ENCODE measurements at regions not wholly inside any gene's neighbourhood (a gene's known extent, or its start where the extent isn't known, plus 50 kb on each side); places are given as distances from the start of the nearest gene placed in this dataset.

GRCh38 chr10:111784436-111784835 lies 399.1 kb downstream of the GPAM start:
- Histone ChIP-seq H3K27me3 (ENCODE audit: control insufficient read depth in 2 of 2, insufficient read depth in 2 of 2, low read length in 2 of 2) (no peaks in the 10 kb centered on the region), H3K4me1 (ENCODE audit: control insufficient read depth in 2 of 2, insufficient read depth in 2 of 2, low read length in 2 of 2) (no peaks in the 10 kb centered on the region), H3K4me3 (ENCODE audit: low read length in 2 of 2) (no peak overlapping the region)

GRCh38 chr10:111784946-111785465 lies 398.6 kb downstream of the GPAM start:
- Histone ChIP-seq H3K4me3 (ENCODE audit: low read length in 2 of 2) (no peak overlapping the region), H3K27me3 (ENCODE audit: control insufficient read depth in 2 of 2, insufficient read depth in 2 of 2, low read length in 2 of 2) (no peaks in the 10 kb centered on the region), H3K9me3 (ENCODE audit: control insufficient read depth in 2 of 2, low read length in 2 of 2) (no peaks in the 10 kb centered on the region), H3K27ac (ENCODE audit: low read depth in 2 of 2, low read length in 2 of 2) (no peak overlapping the region), H3K36me3 (ENCODE audit: control insufficient read depth in 2 of 2, insufficient read depth in 2 of 2, low read length in 2 of 2) (no peaks in the 10 kb centered on the region), H3K9ac (ENCODE audit: low read depth in 1 of 2, low read length in 2 of 2) (no peak overlapping the region), H3K4me1 (ENCODE audit: control insufficient read depth in 2 of 2, insufficient read depth in 2 of 2, low read length in 2 of 2) (no peaks in the 10 kb centered on the region)

More at GRCh38 chr10:111784436-111784835, 399.1 kb downstream of the GPAM start:
- Histone ChIP-seq H3K36me3 (ENCODE audit: control insufficient read depth in 2 of 2, insufficient read depth in 2 of 2, low read length in 2 of 2) (no peaks in the 10 kb centered on the region), H3K9ac (ENCODE audit: low read depth in 1 of 2, low read length in 2 of 2) (no peak overlapping the region), H3K9me3 (ENCODE audit: control insufficient read depth in 2 of 2, low read length in 2 of 2) (no peaks in the 10 kb centered on the region), H3K27ac (ENCODE audit: low read depth in 2 of 2, low read length in 2 of 2) (no peak overlapping the region)

DNA sequence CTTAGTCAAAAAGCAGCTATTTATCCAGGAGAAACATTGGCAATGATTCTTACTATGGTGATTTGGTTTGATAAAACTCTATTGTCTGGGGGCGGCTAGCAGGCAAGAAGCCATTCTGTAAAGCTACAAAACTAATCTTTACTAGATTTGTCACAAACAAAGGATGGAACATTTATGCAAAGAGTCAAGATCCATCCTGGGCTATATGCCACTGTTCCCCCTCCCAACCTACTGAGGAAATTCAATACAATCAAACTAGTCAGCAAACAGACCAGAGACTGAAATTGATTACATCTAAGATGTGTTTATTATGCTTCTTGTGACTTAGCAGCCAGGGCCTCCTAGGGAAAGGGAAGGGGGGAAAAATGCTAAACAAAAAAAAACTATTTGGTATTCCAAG lies 397.6 kb downstream of the GPAM start:
- Histone ChIP-seq H3K27ac (ENCODE audit: low read depth in 2 of 2, low read length in 2 of 2) (no peak overlapping the region), H3K9me3 (ENCODE audit: control insufficient read depth in 2 of 2, low read length in 2 of 2) (no peaks in the 10 kb centered on the region), H3K9ac (ENCODE audit: low read depth in 1 of 2, low read length in 2 of 2) (no peak overlapping the region), H3K36me3 (ENCODE audit: control insufficient read depth in 2 of 2, insufficient read depth in 2 of 2, low read length in 2 of 2) (no peaks in the 10 kb centered on the region), H3K4me3 (ENCODE audit: low read length in 2 of 2) (no peak overlapping the region), H3K27me3 (ENCODE audit: control insufficient read depth in 2 of 2, insufficient read depth in 2 of 2, low read length in 2 of 2) (no peaks in the 10 kb centered on the region), H3K4me1 (ENCODE audit: control insufficient read depth in 2 of 2, insufficient read depth in 2 of 2, low read length in 2 of 2) (no peaks in the 10 kb centered on the region)

DNA sequence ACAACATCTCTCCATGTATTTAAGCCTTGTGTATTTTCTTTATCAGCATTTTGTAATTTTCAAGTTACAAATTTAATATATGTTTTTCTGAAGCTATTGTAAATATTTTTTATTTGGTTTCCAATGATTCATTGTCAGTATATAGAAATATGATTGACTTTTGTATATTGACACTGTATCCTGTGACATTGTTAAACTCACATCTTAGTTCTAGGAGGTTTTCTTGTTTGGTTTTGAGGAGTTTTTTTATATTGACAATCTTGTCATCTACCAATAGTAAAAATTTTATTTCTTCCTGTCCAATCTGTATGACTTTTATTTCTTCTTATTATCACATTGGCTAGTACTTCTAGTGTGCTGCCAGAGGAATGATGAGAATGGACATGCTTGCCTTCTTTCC lies 393.7 kb downstream of the GPAM start:
- no peaks in the 10 kb centered on the region for H3K27me3 ChIP-seq (ENCODE audit: control insufficient read depth in 2 of 2, insufficient read depth in 2 of 2, low read length in 2 of 2)
- no peaks in the 10 kb centered on the region for H3K4me1 ChIP-seq (ENCODE audit: control insufficient read depth in 2 of 2, insufficient read depth in 2 of 2, low read length in 2 of 2)
- no peak overlapping the region for H3K27ac ChIP-seq (ENCODE audit: low read depth in 2 of 2, low read length in 2 of 2)
- no peak overlapping the region for H3K4me3 ChIP-seq (ENCODE audit: low read length in 2 of 2)
- no peak overlapping the region for H3K9ac ChIP-seq (ENCODE audit: low read depth in 1 of 2, low read length in 2 of 2)
- no peaks in the 10 kb centered on the region for H3K9me3 ChIP-seq (ENCODE audit: control insufficient read depth in 2 of 2, low read length in 2 of 2)
- no peaks in the 10 kb centered on the region for H3K36me3 ChIP-seq (ENCODE audit: control insufficient read depth in 2 of 2, insufficient read depth in 2 of 2, low read length in 2 of 2)

- Histone ChIP-seq H3K4me1 (ENCODE audit: control insufficient read depth in 2 of 2, insufficient read depth in 2 of 2, low read length in 2 of 2) (no peaks in the 10 kb centered on the region), H3K27me3 (ENCODE audit: control insufficient read depth in 2 of 2, insufficient read depth in 2 of 2, low read length in 2 of 2) (no peaks in the 10 kb centered on the region), H3K36me3 (ENCODE audit: control insufficient read depth in 2 of 2, insufficient read depth in 2 of 2, low read length in 2 of 2) (no peaks in the 10 kb centered on the region), H3K27ac (ENCODE audit: low read depth in 2 of 2, low read length in 2 of 2) (no peak overlapping the region), H3K9ac (ENCODE audit: low read depth in 1 of 2, low read length in 2 of 2) (no peak overlapping the region), H3K9me3 (ENCODE audit: control insufficient read depth in 2 of 2, low read length in 2 of 2) (no peaks in the 10 kb centered on the region), H3K4me3 (ENCODE audit: low read length in 2 of 2) (no peak overlapping the region)
These were observed 381.7 kb downstream of the GPAM start for GRCh38 chr10:111801841-111802240.

GRCh38 chr10:111804781-111805180 lies 378.8 kb downstream of the GPAM start:
- H3K36me3 ChIP-seq (ENCODE audit: control insufficient read depth in 2 of 2, insufficient read depth in 2 of 2, low read length in 2 of 2), result no peaks in the 10 kb centered on the region
- H3K27me3 ChIP-seq (ENCODE audit: control insufficient read depth in 2 of 2, insufficient read depth in 2 of 2, low read length in 2 of 2), result no peaks in the 10 kb centered on the region
- no peak overlapping the region for H3K27ac ChIP-seq (ENCODE audit: low read depth in 2 of 2, low read length in 2 of 2)
- H3K4me3 ChIP-seq (ENCODE audit: low read length in 2 of 2), result no peak overlapping the region
- no peak overlapping the region for H3K9ac ChIP-seq (ENCODE audit: low read depth in 1 of 2, low read length in 2 of 2)
- no peaks in the 10 kb centered on the region for H3K4me1 ChIP-seq (ENCODE audit: control insufficient read depth in 2 of 2, insufficient read depth in 2 of 2, low read length in 2 of 2)
- no peaks in the 10 kb centered on the region for H3K9me3 ChIP-seq (ENCODE audit: control insufficient read depth in 2 of 2, low read length in 2 of 2)

GRCh38 chr10:111811517-111811916 lies 372.0 kb downstream of the GPAM start:
- Histone ChIP-seq H3K9ac (ENCODE audit: low read depth in 1 of 2, low read length in 2 of 2) (no peak overlapping the region), H3K4me1 (ENCODE audit: control insufficient read depth in 2 of 2, insufficient read depth in 2 of 2, low read length in 2 of 2) (no peaks in the 10 kb centered on the region), H3K36me3 (ENCODE audit: control insufficient read depth in 2 of 2, insufficient read depth in 2 of 2, low read length in 2 of 2) (no peaks in the 10 kb centered on the region), H3K27me3 (ENCODE audit: control insufficient read depth in 2 of 2, insufficient read depth in 2 of 2, low read length in 2 of 2) (no peaks in the 10 kb centered on the region), H3K9me3 (ENCODE audit: control insufficient read depth in 2 of 2, low read length in 2 of 2) (no peaks in the 10 kb centered on the region), H3K27ac (ENCODE audit: low read depth in 2 of 2, low read length in 2 of 2) (no peak overlapping the region), H3K4me3 (ENCODE audit: low read length in 2 of 2) (no peak overlapping the region)

GRCh38 chr10:111820471-111820870 lies 363.1 kb downstream of the GPAM start:
- Histone ChIP-seq H3K9ac (ENCODE audit: low read depth in 1 of 2, low read length in 2 of 2) (no peak overlapping the region), H3K27me3 (ENCODE audit: control insufficient read depth in 2 of 2, insufficient read depth in 2 of 2, low read length in 2 of 2) (no peaks in the 10 kb centered on the region), H3K4me1 (ENCODE audit: control insufficient read depth in 2 of 2, insufficient read depth in 2 of 2, low read length in 2 of 2) (no peaks in the 10 kb centered on the region), H3K9me3 (ENCODE audit: control insufficient read depth in 2 of 2, low read length in 2 of 2) (no peaks in the 10 kb centered on the region), H3K36me3 (ENCODE audit: control insufficient read depth in 2 of 2, insufficient read depth in 2 of 2, low read length in 2 of 2) (no peaks in the 10 kb centered on the region), H3K4me3 (ENCODE audit: low read length in 2 of 2) (no peak overlapping the region), H3K27ac (ENCODE audit: low read depth in 2 of 2, low read length in 2 of 2) (no peak overlapping the region)

- Histone ChIP-seq H3K4me3 (ENCODE audit: low read length in 2 of 2) (no peak overlapping the region), H3K4me1 (ENCODE audit: control insufficient read depth in 2 of 2, insufficient read depth in 2 of 2, low read length in 2 of 2) (no peaks in the 10 kb centered on the region), H3K36me3 (ENCODE audit: control insufficient read depth in 2 of 2, insufficient read depth in 2 of 2, low read length in 2 of 2) (no peaks in the 10 kb centered on the region), H3K27ac (ENCODE audit: low read depth in 2 of 2, low read length in 2 of 2) (no peak overlapping the region), H3K9ac (ENCODE audit: low read depth in 1 of 2, low read length in 2 of 2) (no peak overlapping the region), H3K9me3 (ENCODE audit: control insufficient read depth in 2 of 2, low read length in 2 of 2) (no peaks in the 10 kb centered on the region), H3K27me3 (ENCODE audit: control insufficient read depth in 2 of 2, insufficient read depth in 2 of 2, low read length in 2 of 2) (no peaks in the 10 kb centered on the region)
These were observed 361.7 kb downstream of the GPAM start for GRCh38 chr10:111821871-111822270.

DNA sequence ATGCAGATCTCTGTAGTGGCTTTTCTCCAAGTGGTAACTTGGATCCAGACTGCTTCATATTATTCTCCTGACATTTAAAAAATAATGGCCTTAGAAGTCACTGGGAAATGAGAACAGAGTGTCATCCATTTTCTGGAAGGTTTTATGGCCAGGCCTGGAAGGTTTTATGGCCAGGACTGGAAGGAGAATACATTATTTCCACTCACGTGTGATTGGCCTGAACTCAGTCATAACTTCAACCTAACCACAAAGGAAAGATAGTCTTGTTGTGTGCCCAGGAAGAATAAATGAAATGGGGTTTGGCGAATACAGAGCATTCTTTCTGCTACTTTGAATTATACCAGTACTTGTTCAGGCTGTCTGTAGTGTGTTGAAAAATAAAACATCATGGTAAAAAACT lies 360.9 kb downstream of the GPAM start:
- no peaks in the 10 kb centered on the region for H3K4me1 ChIP-seq (ENCODE audit: control insufficient read depth in 2 of 2, insufficient read depth in 2 of 2, low read length in 2 of 2)
- no peaks in the 10 kb centered on the region for H3K36me3 ChIP-seq (ENCODE audit: control insufficient read depth in 2 of 2, insufficient read depth in 2 of 2, low read length in 2 of 2)
- no peak overlapping the region for H3K27ac ChIP-seq (ENCODE audit: low read depth in 2 of 2, low read length in 2 of 2)
- H3K4me3 ChIP-seq (ENCODE audit: low read length in 2 of 2), result no peak overlapping the region
- H3K9me3 ChIP-seq (ENCODE audit: control insufficient read depth in 2 of 2, low read length in 2 of 2), result no peaks in the 10 kb centered on the region
- no peaks in the 10 kb centered on the region for H3K27me3 ChIP-seq (ENCODE audit: control insufficient read depth in 2 of 2, insufficient read depth in 2 of 2, low read length in 2 of 2)
- H3K9ac ChIP-seq (ENCODE audit: low read depth in 1 of 2, low read length in 2 of 2), result no peak overlapping the region

GRCh38 chr10:111824128-111824527 lies 359.4 kb downstream of the GPAM start:
- Histone ChIP-seq H3K9ac (ENCODE audit: low read depth in 1 of 2, low read length in 2 of 2) (no peak overlapping the region), H3K27ac (ENCODE audit: low read depth in 2 of 2, low read length in 2 of 2) (no peak overlapping the region), H3K4me3 (ENCODE audit: low read length in 2 of 2) (no peak overlapping the region), H3K27me3 (ENCODE audit: control insufficient read depth in 2 of 2, insufficient read depth in 2 of 2, low read length in 2 of 2) (no peaks in the 10 kb centered on the region), H3K36me3 (ENCODE audit: control insufficient read depth in 2 of 2, insufficient read depth in 2 of 2, low read length in 2 of 2) (no peaks in the 10 kb centered on the region), H3K9me3 (ENCODE audit: control insufficient read depth in 2 of 2, low read length in 2 of 2) (no peaks in the 10 kb centered on the region), H3K4me1 (ENCODE audit: control insufficient read depth in 2 of 2, insufficient read depth in 2 of 2, low read length in 2 of 2) (no peaks in the 10 kb centered on the region)

Measured in mucosa of rectum (tissue), 2 donors.